SK-N-SH treated with all-trans-retinoic acid at 6 μM for 48 hours (cell line): ENCODE measurements at regions not wholly inside any gene's neighbourhood (a gene's known extent, or its start where the extent isn't known, plus 50 kb on each side); places are given as distances from the start of the nearest gene placed in this dataset.
A peak's percentile ranks its signal among the peaks of the same experiment; 100 is the strongest.

Experiments used
- ATAC-seq: fragments of 200-7000 bp; cut with Tn5 transposase; 3 replicates; pipeline ENCODE4 v1.9.1; 2020; ENCODE audit warnings: mild to moderate bottlenecking, moderate library complexity
- ARNTL ChIP-seq: fragments of 450-650 bp; formaldehyde crosslinking; IDR thresholded peaks from 2 replicates; pipeline ENCODE4 v1.5.0; 2020; ENCODE audit warnings: low read depth, mild to moderate bottlenecking, moderate library complexity, borderline replicate concordance
- BACH2 ChIP-seq: fragments of 250-450 bp; sonication (Bioruptor Pico); IDR thresholded peaks from 2 replicates; pipeline ENCODE4 v1.9.0; 2021; ENCODE audit warnings: mild to moderate bottlenecking, borderline replicate concordance
- CSDC2 ChIP-seq: fragments of 250-450 bp; sonication (Bioruptor Pico); IDR thresholded peaks from 2 replicates; pipeline ENCODE4 v1.5.0; 2020; ENCODE audit warnings: mild to moderate bottlenecking, moderate library complexity
- ESRRG ChIP-seq: fragments of 250-450 bp; sonication (Bioruptor Pico); IDR thresholded peaks from 2 replicates; pipeline ENCODE4 v1.6.1; 2021; ENCODE audit warnings: mild to moderate bottlenecking
- GLIS3 ChIP-seq: fragments of 250-450 bp; sonication (Bioruptor Pico); IDR thresholded peaks from 2 replicates; pipeline ENCODE4 v1.5.0; 2020; ENCODE audit warnings: mild to moderate bottlenecking, moderate library complexity
- ISL1 ChIP-seq: fragments of 250-450 bp; sonication (Bioruptor Pico); IDR thresholded peaks from 2 replicates; pipeline ENCODE4 v2.1.2; 2022; ENCODE audit warnings: mild to moderate bottlenecking, moderate library complexity
- OSR1 ChIP-seq: fragments of 250-450 bp; sonication (Bioruptor Pico); IDR thresholded peaks from 2 replicates; pipeline ENCODE4 v1.8.0; 2022; ENCODE audit warnings: moderate library complexity, mild to moderate bottlenecking, inconsistent platforms
- PATZ1 ChIP-seq: fragments of 250-450 bp; sonication (Bioruptor Pico); IDR thresholded peaks from 2 replicates; pipeline ENCODE4 v1.8.0; 2020; ENCODE audit warnings: mild to moderate bottlenecking, moderate library complexity, borderline replicate concordance
- POU6F1 ChIP-seq: fragments of 250-450 bp; sonication (Bioruptor Pico); IDR thresholded peaks from 2 replicates; pipeline ENCODE4 v1.8.0; 2021; ENCODE audit warnings: low read depth, mild to moderate bottlenecking, moderate library complexity, borderline replicate concordance
- PPARA ChIP-seq: fragments of 250-450 bp; sonication (Bioruptor Pico); IDR thresholded peaks from 2 replicates; pipeline ENCODE4 v1.5.0; 2020; ENCODE audit warnings: mild to moderate bottlenecking, borderline replicate concordance
- RARB ChIP-seq: fragments of 250-450 bp; sonication (Bioruptor Pico); IDR thresholded peaks from 2 replicates; pipeline ENCODE4 v1.8.0; 2021; ENCODE audit warnings: mild to moderate bottlenecking, moderate library complexity
- SNAI2 ChIP-seq: fragments of 250-450 bp; sonication (Bioruptor Pico); IDR thresholded peaks from 2 replicates; pipeline ENCODE4 v1.5.0; 2020; ENCODE audit warnings: mild to moderate bottlenecking, moderate library complexity
- TCF4 ChIP-seq: fragments of 250-450 bp; sonication (Bioruptor Pico); IDR thresholded peaks from 2 replicates; pipeline ENCODE4 v1.8.0; 2021; ENCODE audit warnings: mild to moderate bottlenecking, moderate library complexity, borderline replicate concordance
- TOX ChIP-seq: fragments of 250-450 bp; sonication (Bioruptor Pico); IDR thresholded peaks from 2 replicates; pipeline ENCODE4 v1.8.0; 2021; ENCODE audit warnings: mild to moderate bottlenecking, moderate library complexity, borderline replicate concordance
- ZC3H10 ChIP-seq: fragments of 250-450 bp; sonication (Bioruptor Pico); IDR thresholded peaks from 2 replicates; pipeline ENCODE4 v1.5.1; 2021; ENCODE audit warnings: mild to moderate bottlenecking, moderate library complexity
- ZFP3 ChIP-seq: fragments of 250-450 bp; sonication (Bioruptor Pico); IDR thresholded peaks from 2 replicates; pipeline ENCODE4 v1.5.0; 2020; ENCODE audit warnings: mild to moderate bottlenecking, moderate library complexity
- ZFP30 ChIP-seq: fragments of 450-650 bp; formaldehyde crosslinking; IDR thresholded peaks from 2 replicates; pipeline ENCODE4 v1.5.0; 2022; ENCODE audit warnings: mild to moderate bottlenecking, moderate library complexity
- ZNF565 ChIP-seq: fragments of 450-650 bp; formaldehyde crosslinking; conservative IDR thresholded peaks from 2 replicates; pipeline ENCODE4 v1.5.0; 2020; ENCODE audit warnings: low read depth, mild to moderate bottlenecking, moderate library complexity
- ZNF70 ChIP-seq: fragments of 450-650 bp; formaldehyde crosslinking; IDR thresholded peaks from 2 replicates; pipeline ENCODE4 v1.5.0; 2020; ENCODE audit warnings: mild to moderate bottlenecking, moderate library complexity
- TF ChIP-seq, protein P1 (sequence below): fragments of 250-450 bp; sonication (Bioruptor Pico); IDR thresholded peaks from 2 replicates; pipeline ENCODE4 v1.5.1; 2021; ENCODE audit warnings: mild to moderate bottlenecking, moderate library complexity

DNA sequence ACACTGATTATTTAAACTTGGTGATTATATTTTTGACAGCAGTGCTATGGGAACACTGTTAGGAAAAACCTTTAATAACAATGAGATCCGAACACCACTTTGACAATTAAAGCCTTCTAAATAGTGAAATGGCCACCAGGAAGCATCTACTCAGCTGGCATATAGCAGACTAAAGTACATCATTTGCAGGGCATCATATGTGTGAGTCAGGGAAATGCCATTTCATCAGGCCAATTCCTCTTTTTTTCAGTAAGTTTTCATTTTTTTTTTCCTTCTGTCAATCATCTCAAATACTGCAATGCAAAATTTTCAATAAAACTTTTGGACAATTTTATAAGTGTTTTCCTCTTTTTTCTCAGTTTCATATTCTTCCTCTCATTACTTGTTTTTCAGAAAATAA, 521.4 kb upstream of the SEMA3D start:
- ATAC-seq, result no peak
- TF ChIP-seq SNAI2 (CRISPR knock-in tag) (no peak), ZC3H10 (CRISPR knock-in tag) (no peak), ESRRG (CRISPR knock-in tag) (no peak), TOX (no peak), POU6F1 (CRISPR knock-in tag) (no peak), TCF4 (CRISPR knock-in tag) (no peak), PPARA (CRISPR knock-in tag) (no peak), ZNF565 (no peak)

DNA sequence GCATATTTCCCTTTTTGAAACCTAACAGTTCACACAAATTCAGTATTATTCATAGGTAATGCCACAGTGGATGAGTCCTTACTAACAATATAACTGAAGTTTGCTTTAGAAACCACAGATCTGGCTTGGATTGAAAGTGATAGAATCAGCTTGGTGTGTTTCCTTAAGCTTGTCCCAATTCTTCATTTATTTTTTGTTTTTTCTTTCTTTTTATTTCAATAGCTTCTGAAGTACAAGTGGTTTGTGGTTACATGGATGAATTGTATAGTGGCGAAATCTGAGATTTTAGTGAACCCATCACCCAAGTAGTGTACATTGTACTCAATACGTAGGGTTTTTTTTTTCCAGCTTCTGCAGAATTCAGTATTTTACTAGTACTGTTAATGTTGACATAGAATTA, 518.2 kb upstream of the SEMA3D start:
- TF ChIP-seq TOX (no peak), OSR1 (CRISPR knock-in tag) (no peak)
- ATAC-seq, result no peak

DNA sequence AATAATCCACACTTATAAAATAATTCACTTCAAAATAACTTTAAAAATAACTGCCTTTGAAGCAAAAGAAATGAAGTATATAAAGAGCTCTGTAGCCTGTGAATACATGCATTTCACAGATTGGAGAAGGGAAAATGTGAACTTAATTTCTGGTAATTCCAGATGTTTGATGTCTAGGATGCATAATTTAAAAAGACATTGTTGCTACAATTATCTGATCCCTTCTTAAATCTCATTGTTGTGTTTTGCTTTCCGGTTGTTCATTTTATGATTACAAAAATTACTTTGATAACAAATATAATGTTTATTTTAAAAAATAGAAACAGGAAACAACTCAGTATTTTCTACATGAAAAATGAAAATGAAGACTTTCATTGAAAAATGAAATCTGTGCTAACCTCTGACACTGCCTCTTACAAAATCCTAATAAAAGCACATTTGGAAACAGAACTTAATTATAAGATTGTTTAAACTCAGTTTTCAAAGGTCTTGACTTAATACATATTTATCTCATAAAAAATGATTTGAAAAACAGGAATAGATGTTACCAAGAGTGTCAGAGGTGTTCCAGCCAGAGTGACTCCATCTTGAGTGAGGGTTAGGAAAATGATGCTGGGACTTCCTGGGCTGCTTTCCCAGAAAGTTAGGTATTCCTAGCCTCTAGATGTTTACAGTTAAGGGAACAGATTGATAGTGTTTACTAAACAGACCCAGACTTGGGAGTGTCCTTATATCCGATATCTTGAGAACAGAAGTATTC, 516.6 kb upstream of the SEMA3D start:
- ATAC-seq, result no peak
- TF ChIP-seq TCF4 (CRISPR knock-in tag) (no peak), ZNF70 (CRISPR knock-in tag) (no peak), TOX (no peak), GLIS3 (CRISPR knock-in tag) (no peak), PPARA (CRISPR knock-in tag) (no peak), BACH2 (CRISPR knock-in tag) (no peak), ARNTL (CRISPR knock-in tag) (no peak), PATZ1 (no peak), ZC3H10 (CRISPR knock-in tag) (no peak), ESRRG (CRISPR knock-in tag) (no peak), ZFP3 (no peak), ZNF565 (no peak), CSDC2 (CRISPR knock-in tag) (no peak), ZFP30 (CRISPR knock-in tag) (no peak), ISL1 (CRISPR knock-in tag) (no peak), RARB (no peak), SNAI2 (CRISPR knock-in tag) (no peak), OSR1 (CRISPR knock-in tag) (no peak)
- TF ChIP-seq, protein P1, sequence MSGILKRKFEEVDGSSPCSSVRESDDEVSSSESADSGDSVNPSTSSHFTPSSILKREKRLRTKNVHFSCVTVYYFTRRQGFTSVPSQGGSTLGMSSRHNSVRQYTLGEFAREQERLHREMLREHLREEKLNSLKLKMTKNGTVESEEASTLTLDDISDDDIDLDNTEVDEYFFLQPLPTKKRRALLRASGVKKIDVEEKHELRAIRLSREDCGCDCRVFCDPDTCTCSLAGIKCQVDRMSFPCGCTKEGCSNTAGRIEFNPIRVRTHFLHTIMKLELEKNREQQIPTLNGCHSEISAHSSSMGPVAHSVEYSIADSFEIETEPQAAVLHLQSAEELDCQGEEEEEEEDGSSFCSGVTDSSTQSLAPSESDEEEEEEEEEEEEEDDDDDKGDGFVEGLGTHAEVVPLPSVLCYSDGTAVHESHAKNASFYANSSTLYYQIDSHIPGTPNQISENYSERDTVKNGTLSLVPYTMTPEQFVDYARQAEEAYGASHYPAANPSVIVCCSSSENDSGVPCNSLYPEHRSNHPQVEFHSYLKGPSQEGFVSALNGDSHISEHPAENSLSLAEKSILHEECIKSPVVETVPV (CRISPR knock-in tag), result no peak

- TF ChIP-seq ISL1 (CRISPR knock-in tag) (peak; percentile 55; the same call in 1 of the 2 replicates), BACH2 (CRISPR knock-in tag) (no peak)
Observed at GRCh38 chr7:85702348-85702747, 515.5 kb upstream of the SEMA3D start.

DNA sequence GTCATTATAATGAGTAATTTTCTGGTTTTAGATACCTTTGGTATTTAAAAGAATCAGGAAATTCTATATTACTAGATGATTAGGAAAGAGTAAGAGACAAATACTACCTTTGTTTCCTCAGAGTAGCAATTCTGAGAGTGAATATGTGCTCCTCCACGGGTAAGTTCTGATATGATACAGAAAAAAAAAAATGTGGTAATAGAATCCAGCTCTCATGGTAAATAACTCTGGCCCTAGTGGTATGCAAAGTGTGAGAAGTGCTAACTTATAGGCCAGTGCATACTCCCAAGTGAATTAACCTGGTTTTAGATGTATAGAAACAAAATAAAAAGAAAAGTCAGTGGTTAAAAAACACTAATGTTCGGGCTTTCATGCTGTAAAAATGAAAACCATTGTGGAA, 512.6 kb upstream of the SEMA3D start:
- no peak for ATAC-seq
- TF ChIP-seq PATZ1 (no peak), CSDC2 (CRISPR knock-in tag) (no peak), ZC3H10 (CRISPR knock-in tag) (no peak), ZFP30 (CRISPR knock-in tag) (no peak), TOX (no peak), ISL1 (CRISPR knock-in tag) (no peak), ZNF70 (CRISPR knock-in tag) (no peak)
- TF ChIP-seq, all 23 proteins: peak for 0

More at GRCh38 chr7:85702348-85702747, 515.5 kb upstream of the SEMA3D start:
- ATAC-seq, result peak; percentile 68; the same call in 2 of the 3 replicates
